SK-N-SH treated with all-trans-retinoic acid at 6 μM for 48 hours (cell line): ENCODE measurements at regions not wholly inside any gene's neighbourhood (a gene's known extent, or its start where the extent isn't known, plus 50 kb on each side); places are given as distances from the start of the nearest gene placed in this dataset.
"Not testable (repeated sequence)": the region's sequence is repeated elsewhere in the genome, so short reads cannot be mapped to it uniquely, and the experiment has no call there.

Source experiments
- BACH2 ChIP-seq: fragments of 250-450 bp; sonication (Bioruptor Pico); IDR thresholded peaks from 2 replicates; pipeline ENCODE4 v1.9.0; 2021; ENCODE audit warnings: mild to moderate bottlenecking, borderline replicate concordance
- OSR1 ChIP-seq: fragments of 250-450 bp; sonication (Bioruptor Pico); IDR thresholded peaks from 2 replicates; pipeline ENCODE4 v1.8.0; 2022; ENCODE audit warnings: moderate library complexity, mild to moderate bottlenecking, inconsistent platforms
- RARB ChIP-seq: fragments of 250-450 bp; sonication (Bioruptor Pico); IDR thresholded peaks from 2 replicates; pipeline ENCODE4 v1.8.0; 2021; ENCODE audit warnings: mild to moderate bottlenecking, moderate library complexity
- TOX ChIP-seq: fragments of 250-450 bp; sonication (Bioruptor Pico); IDR thresholded peaks from 2 replicates; pipeline ENCODE4 v1.8.0; 2021; ENCODE audit warnings: mild to moderate bottlenecking, moderate library complexity, borderline replicate concordance
- TF ChIP-seq, protein P1 (sequence below): fragments of 250-450 bp; sonication (Bioruptor Pico); IDR thresholded peaks from 2 replicates; pipeline ENCODE4 v1.8.0; 2020; ENCODE audit warnings: mild to moderate bottlenecking, moderate library complexity, borderline replicate concordance
- TF ChIP-seq, protein P2 (sequence below): fragments of 250-450 bp; sonication (Bioruptor Pico); IDR thresholded peaks from 2 replicates; pipeline ENCODE4 v1.5.1; 2020; ENCODE audit warnings: low read depth, mild to moderate bottlenecking, moderate library complexity

DNA sequence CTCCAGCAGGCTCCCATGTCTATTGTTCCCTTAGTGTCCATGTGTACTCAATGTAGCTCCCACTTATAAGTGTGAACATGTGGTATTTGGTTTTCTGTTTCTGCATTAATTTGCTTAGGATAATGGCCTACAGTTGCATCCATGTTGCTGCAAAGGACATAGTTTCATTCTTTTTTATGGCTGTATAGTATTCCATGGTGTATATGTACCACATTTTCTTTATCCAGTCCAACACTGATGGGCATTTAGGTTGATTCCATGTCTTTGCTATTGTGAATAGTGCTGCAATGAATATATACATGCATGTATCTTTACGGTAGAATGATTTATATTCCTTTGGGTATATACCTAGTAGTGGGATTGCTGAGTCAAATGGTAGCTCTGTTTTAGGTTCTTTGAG lies 116.5 kb upstream of the UGP2 start:
- not testable (repeated sequence) for TF ChIP-seq RARB (CRISPR knock-in tag); TOX; BACH2 (CRISPR knock-in tag); OSR1 (CRISPR knock-in tag)
- TF ChIP-seq, protein P1, sequence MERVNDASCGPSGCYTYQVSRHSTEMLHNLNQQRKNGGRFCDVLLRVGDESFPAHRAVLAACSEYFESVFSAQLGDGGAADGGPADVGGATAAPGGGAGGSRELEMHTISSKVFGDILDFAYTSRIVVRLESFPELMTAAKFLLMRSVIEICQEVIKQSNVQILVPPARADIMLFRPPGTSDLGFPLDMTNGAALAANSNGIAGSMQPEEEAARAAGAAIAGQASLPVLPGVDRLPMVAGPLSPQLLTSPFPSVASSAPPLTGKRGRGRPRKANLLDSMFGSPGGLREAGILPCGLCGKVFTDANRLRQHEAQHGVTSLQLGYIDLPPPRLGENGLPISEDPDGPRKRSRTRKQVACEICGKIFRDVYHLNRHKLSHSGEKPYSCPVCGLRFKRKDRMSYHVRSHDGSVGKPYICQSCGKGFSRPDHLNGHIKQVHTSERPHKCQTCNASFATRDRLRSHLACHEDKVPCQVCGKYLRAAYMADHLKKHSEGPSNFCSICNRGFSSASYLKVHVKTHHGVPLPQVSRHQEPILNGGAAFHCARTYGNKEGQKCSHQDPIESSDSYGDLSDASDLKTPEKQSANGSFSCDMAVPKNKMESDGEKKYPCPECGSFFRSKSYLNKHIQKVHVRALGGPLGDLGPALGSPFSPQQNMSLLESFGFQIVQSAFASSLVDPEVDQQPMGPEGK (CRISPR knock-in tag) = not testable (repeated sequence)
- TF ChIP-seq, protein P2, sequence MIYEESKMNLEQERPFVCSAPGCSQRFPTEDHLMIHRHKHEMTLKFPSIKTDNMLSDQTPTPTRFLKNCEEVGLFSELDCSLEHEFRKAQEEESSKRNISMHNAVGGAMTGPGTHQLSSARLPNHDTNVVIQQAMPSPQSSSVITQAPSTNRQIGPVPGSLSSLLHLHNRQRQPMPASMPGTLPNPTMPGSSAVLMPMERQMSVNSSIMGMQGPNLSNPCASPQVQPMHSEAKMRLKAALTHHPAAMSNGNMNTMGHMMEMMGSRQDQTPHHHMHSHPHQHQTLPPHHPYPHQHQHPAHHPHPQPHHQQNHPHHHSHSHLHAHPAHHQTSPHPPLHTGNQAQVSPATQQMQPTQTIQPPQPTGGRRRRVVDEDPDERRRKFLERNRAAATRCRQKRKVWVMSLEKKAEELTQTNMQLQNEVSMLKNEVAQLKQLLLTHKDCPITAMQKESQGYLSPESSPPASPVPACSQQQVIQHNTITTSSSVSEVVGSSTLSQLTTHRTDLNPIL = not testable (repeated sequence)
